HG02938 (cell line): ENCODE measurements at regions not wholly inside any gene's neighbourhood (a gene's known extent, or its start where the extent isn't known, plus 50 kb on each side); places are given as distances from the start of the nearest gene placed in this dataset.

Source experiments
- ATAC-seq: cut with Tn5 transposase; IDR thresholded peaks from one replicate; pipeline ENCODE4 v1.9.1; 2021; ENCODE audit warnings: mild to moderate bottlenecking, moderate library complexity; ENCODE audit not compliant: unreplicated experiment

- ATAC-seq = no peak
Measured at GRCh38 chr5:158559066-158559465, 540.6 kb downstream of the EBF1 start.

- no peak for ATAC-seq
Measured at GRCh38 chr5:158553962-158554336, 545.8 kb downstream of the EBF1 start.

- ATAC-seq = no peak
Measured at GRCh38 chr5:158553195-158553961, 546.3 kb downstream of the EBF1 start.

- no peak for ATAC-seq
Measured at GRCh38 chr5:158552241-158552640, 547.5 kb downstream of the EBF1 start.

GRCh38 chr5:158549311-158549710 is 550.4 kb downstream of the EBF1 start:
- ATAC-seq = no peak

GRCh38 chr5:158546748-158547147 is 553.0 kb downstream of the EBF1 start:
- ATAC-seq = no peak

- no peak for ATAC-seq
Measured at GRCh38 chr5:158545949-158546530, 553.7 kb downstream of the EBF1 start.

- ATAC-seq = no peak
Measured at GRCh38 chr5:158544388-158545339, 555.1 kb downstream of the EBF1 start.

- no peak for ATAC-seq
Measured at GRCh38 chr5:158543539-158544387, 556.0 kb downstream of the EBF1 start.

- no peak for ATAC-seq
Measured at GRCh38 chr5:158541536-158542297, 558.0 kb downstream of the EBF1 start.

GRCh38 chr5:158538506-158539074 is 561.1 kb downstream of the EBF1 start:
- peak; percentile 67 for ATAC-seq

GRCh38 chr5:158537366-158537765 is 562.4 kb downstream of the EBF1 start:
- ATAC-seq = no peak

GRCh38 chr5:158534203-158534602 is 565.5 kb downstream of the EBF1 start:
- ATAC-seq = no peak

- no peak for ATAC-seq
Measured at GRCh38 chr5:158532739-158533138, 567.0 kb downstream of the EBF1 start.

- no peak for ATAC-seq
Measured at GRCh38 chr5:158531860-158532259, 567.9 kb downstream of the EBF1 start.

- ATAC-seq = no peak
Measured at GRCh38 chr5:158530115-158530514, 569.6 kb downstream of the EBF1 start.

GRCh38 chr5:158529454-158529853 is 570.3 kb downstream of the EBF1 start:
- no peak for ATAC-seq

GRCh38 chr5:158525663-158526062 is 574.1 kb downstream of the EBF1 start:
- ATAC-seq = no peak

- ATAC-seq = no peak
Measured at GRCh38 chr5:158524070-158524469, 575.6 kb downstream of the EBF1 start.

GRCh38 chr5:158522776-158523175 is 576.9 kb downstream of the EBF1 start:
- no peak for ATAC-seq
